H1 (cell line): ENCODE measurements at regions not wholly inside any gene's neighbourhood (a gene's known extent, or its start where the extent isn't known, plus 50 kb on each side); places are given as distances from the start of the nearest gene placed in this dataset.

Experiments
- EP300 ChIP-seq, 2 experiments: IDR thresholded peaks; 1 replicate in 1 of 2; 2 replicates in 1 of 2; pipeline ENCODE4 v1.6.1; 2011 to 2012; ENCODE audit warnings: low read depth in 2 of 2, low read length in 2 of 2, mild to moderate bottlenecking in 2 of 2, borderline replicate concordance in 1 of 2, inconsistent platforms in 1 of 2, moderate library complexity in 1 of 2
- EZH2 ChIP-seq: fragments of 200-600 bp; sonication (generic); IDR thresholded peaks from 2 replicates; pipeline ENCODE4 v1.7.1; 2012; ENCODE audit warnings: low read depth, mild to moderate bottlenecking, moderate library complexity, low read length, inconsistent platforms; ENCODE audit not compliant: severe bottlenecking
- SIX5 ChIP-seq: IDR thresholded peaks from 2 replicates; pipeline ENCODE4 v1.6.1; 2011; ENCODE audit warnings: mild to moderate bottlenecking, low read depth, low read length

- TF ChIP-seq EP300 (IDR thresholded peaks at IDR 0.05; ENCODE audit: borderline replicate concordance in 1 of 2, low read depth in 2 of 2, low read length in 2 of 2) (no peak), EZH2 (no peak), SIX5 (no peak)
These were observed 83.8 kb upstream of the RIOK3 start (continued) for GRCh38 chr18:23369266-23369665.
